ENCODE measurements at regions not wholly inside any gene's neighbourhood (a gene's known extent, or its start where the extent isn't known, plus 50 kb on each side); places are given as distances from the start of the nearest gene placed in this dataset.

GRCh38 chr10:121033366-121033765, 182.2 kb downstream of the WDR11 start:
- TF ChIP-seq ATF2 (IDR thresholded peaks at IDR 0.05; ENCODE audit: low read length) (no peak), HDAC2 (IDR thresholded peaks at IDR 0.05) (no peak), IKZF2 (IDR thresholded peaks at IDR 0.05) (no peak), BRCA1 (IDR thresholded peaks at IDR 0.05; ENCODE audit: low read depth, low read length) (no peak), MTA3 (IDR thresholded peaks at IDR 0.05; ENCODE audit: borderline replicate concordance, low read length) (no peak), CTCF (IDR thresholded peaks at IDR 0.05 in 2 of 3, conservative IDR thresholded peaks at IDR 0.05 in 1 of 3; ENCODE audit: control insufficient read depth in 2 of 3, extremely low read depth in 1 of 3, insufficient read depth in 1 of 3, low read depth in 3 of 3, low read length in 3 of 3) (no peak)
- TF ChIP-seq, protein P1, sequence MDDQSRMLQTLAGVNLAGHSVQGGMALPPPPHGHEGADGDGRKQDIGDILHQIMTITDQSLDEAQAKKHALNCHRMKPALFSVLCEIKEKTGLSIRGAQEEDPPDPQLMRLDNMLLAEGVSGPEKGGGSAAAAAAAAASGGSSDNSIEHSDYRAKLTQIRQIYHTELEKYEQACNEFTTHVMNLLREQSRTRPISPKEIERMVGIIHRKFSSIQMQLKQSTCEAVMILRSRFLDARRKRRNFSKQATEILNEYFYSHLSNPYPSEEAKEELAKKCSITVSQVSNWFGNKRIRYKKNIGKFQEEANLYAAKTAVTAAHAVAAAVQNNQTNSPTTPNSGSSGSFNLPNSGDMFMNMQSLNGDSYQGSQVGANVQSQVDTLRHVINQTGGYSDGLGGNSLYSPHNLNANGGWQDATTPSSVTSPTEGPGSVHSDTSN (IDR thresholded peaks at IDR 0.05; ENCODE audit: insufficient replicate concordance, low read depth, low read length), result no peak

All from GM12878 (cell line).